CD4-positive, alpha-beta memory T cell (primary cell): ENCODE measurements at regions not wholly inside any gene's neighbourhood (a gene's known extent, or its start where the extent isn't known, plus 50 kb on each side); places are given as distances from the start of the nearest gene placed in this dataset.

Source experiments
- CTCF ChIA-PET: fragments of 350-600 bp; sonication (Branson Sonifier 250); formaldehyde crosslinking; loops from one replicate; lab custom pipeline; 2021; ENCODE audit warnings: inconsistent platforms; ENCODE audit not compliant: partially characterized antibody; lab: Charles Lee
- POLR2A ChIA-PET: fragments of 350-600 bp; sonication (Branson Sonifier 250); formaldehyde crosslinking; loops from one replicate; lab custom pipeline; 2021; ENCODE audit not compliant: partially characterized antibody; lab: Charles Lee
- DNase-seq, 5 donors: peaks; one replicate each; pipeline versions ENCODE4 v3.0.0 to v3.0.0-alpha.2; 2020 to 2022; ENCODE audit warnings: mixed read lengths in 1 of 5
- H3K27ac ChIP-seq: one replicate; pipeline ENCODE4 v1.7.0; 2013; ENCODE audit warnings: low read depth, low read length
- H3K27me3 ChIP-seq: 2 replicates; pipeline ENCODE4 v1.7.0; 2013; ENCODE audit warnings: mild to moderate bottlenecking, low read length, moderate library complexity; ENCODE audit not compliant: insufficient read depth
- H3K36me3 ChIP-seq: 2 replicates; pipeline ENCODE4 v1.7.0; 2013; ENCODE audit warnings: mild to moderate bottlenecking, low read length, moderate library complexity; ENCODE audit not compliant: insufficient read depth
- H3K4me1 ChIP-seq: 2 replicates; pipeline ENCODE4 v1.7.0; 2013; ENCODE audit warnings: mild to moderate bottlenecking, low read length, moderate library complexity; ENCODE audit not compliant: insufficient read depth
- H3K4me3 ChIP-seq, 2 donors: one replicate each; pipeline ENCODE4 v1.7.0; 2013; ENCODE audit warnings: low read length in 2 of 2, mild to moderate bottlenecking in 1 of 2
- H3K9me3 ChIP-seq, 2 donors: one replicate each; pipeline ENCODE4 v1.7.0; 2013; ENCODE audit warnings: low read length in 2 of 2, control low read depth in 1 of 2; ENCODE audit not compliant: control insufficient read depth in 1 of 2
- H3K27ac Mint-ChIP-seq, 7 donors: one replicate each; pipeline ENCODE4 v1.8.0; 2020 to 2021; ENCODE audit warnings: mixed read lengths in 7 of 7, mild to moderate bottlenecking in 6 of 7, inconsistent platforms in 3 of 7, moderate library complexity in 3 of 7
- H3K27me3 Mint-ChIP-seq, 2 donors: one replicate each; pipeline ENCODE4 v1.8.0; 2020 to 2021; ENCODE audit warnings: mixed read lengths in 2 of 2
- H3K36me3 Mint-ChIP-seq, 2 donors: one replicate each; pipeline ENCODE4 v1.8.0; 2020 to 2021; ENCODE audit warnings: mixed read lengths in 2 of 2, inconsistent platforms in 1 of 2, mild to moderate bottlenecking in 1 of 2
- H3K4me1 Mint-ChIP-seq, 4 donors: one replicate each; pipeline ENCODE4 v1.8.0; 2020 to 2021; ENCODE audit warnings: mixed read lengths in 4 of 4, mild to moderate bottlenecking in 1 of 4
- H3K4me3 Mint-ChIP-seq, 8 donors: one replicate each; pipeline ENCODE4 v1.8.0; 2020 to 2021; ENCODE audit warnings: mixed read lengths in 8 of 8, mild to moderate bottlenecking in 7 of 8, moderate library complexity in 6 of 8, inconsistent platforms in 3 of 8
- H3K9me3 Mint-ChIP-seq, 8 donors: one replicate each; pipeline ENCODE4 v1.8.0; 2020 to 2021; ENCODE audit warnings: mixed read lengths in 8 of 8, mild to moderate bottlenecking in 5 of 8, inconsistent platforms in 3 of 8, moderate library complexity in 1 of 8
- intact Hi-C: fragments of 100-400 bp; cut with micrococcal nuclease; formaldehyde crosslinking; loops from one replicate; pipeline ENCODE4 v1.15.1; 2023

DNA sequence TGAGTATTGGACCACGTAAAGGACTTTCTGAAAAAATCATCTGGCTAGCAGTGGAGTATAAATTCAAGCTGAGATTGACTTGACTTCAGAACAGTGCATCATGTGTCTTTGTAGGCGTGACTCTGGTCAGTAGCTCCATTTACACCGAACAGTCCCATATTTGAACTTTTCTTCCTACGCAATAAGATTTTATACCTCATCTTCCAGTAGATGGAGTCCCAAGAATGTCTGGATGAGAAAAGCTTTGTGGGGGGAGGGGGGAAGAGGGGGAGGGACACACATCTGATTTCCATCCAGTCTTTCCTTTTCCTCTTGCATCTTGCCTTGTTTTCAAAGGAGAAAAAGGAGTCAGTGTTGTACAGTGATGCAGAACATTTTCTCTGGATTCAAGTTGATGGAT is 241.0 kb downstream of the EMP1 start:
- CTCF ChIA-PET = no interaction called here

DNA sequence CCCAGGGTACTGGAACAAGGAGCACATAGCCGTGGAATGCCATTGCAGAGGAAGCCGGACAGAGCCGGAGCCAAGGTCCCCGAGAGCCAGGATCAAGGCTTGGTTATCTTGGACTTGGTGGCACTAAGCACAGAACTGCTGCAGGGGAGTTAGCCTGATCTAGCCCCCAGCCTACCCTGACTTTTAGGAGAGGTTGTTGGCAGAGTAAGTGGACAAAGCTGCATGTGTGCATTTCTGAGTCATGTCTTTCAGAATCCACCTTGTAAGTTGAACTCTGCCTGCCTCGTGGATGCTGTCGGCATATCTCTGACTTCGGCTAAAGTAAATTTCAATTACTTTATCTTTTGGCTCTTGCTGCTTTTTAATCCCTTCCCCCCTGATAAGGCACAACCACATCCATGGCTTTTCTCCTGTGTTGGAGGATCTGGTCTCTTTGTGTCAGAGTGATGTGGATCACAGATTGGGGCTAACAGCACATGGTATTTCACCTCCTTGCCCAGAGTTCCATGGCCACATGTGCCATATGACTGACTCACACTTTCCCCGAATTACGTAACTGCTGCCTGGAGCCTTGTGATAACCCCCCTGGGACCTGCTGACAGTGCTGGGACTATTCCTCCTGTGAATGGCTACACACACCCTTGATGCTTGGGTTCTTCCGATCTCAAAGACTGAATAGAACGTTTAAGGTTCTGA is 240.3 kb downstream of the EMP1 start:
- peaks cover 0 to 5% of the 10 kb centered on the region in 2 donors for H3K27me3 Mint-ChIP-seq
- no peak overlapping the region for H3K27ac ChIP-seq
- no peaks in the 10 kb centered on the region for H3K4me1 Mint-ChIP-seq
- H3K4me3 Mint-ChIP-seq = no peak overlapping the region
- H3K4me3 ChIP-seq = no peak overlapping the region
- H3K9me3 Mint-ChIP-seq = no peaks in the 10 kb centered on the region
- ChIA-PET POLR2A (no interaction called here), CTCF (no interaction called here)
- no peaks in the 10 kb centered on the region for H3K36me3 ChIP-seq
- no peaks in the 10 kb centered on the region for H3K9me3 ChIP-seq
- intact Hi-C loops = no loop called here
- H3K4me1 ChIP-seq = no peaks in the 10 kb centered on the region
- H3K27ac Mint-ChIP-seq = no peak overlapping the region
- no peaks in the 10 kb centered on the region for H3K36me3 Mint-ChIP-seq
- DNase-seq = no peak
- H3K27me3 ChIP-seq = no peaks in the 10 kb centered on the region

More for the DNA sequence above, 241.0 kb downstream of the EMP1 start:
- DNase-seq = no peak
- Histone ChIP-seq H3K4me1 (no peaks in the 10 kb centered on the region), H3K4me3 (no peak overlapping the region), H3K36me3 (no peaks in the 10 kb centered on the region), H3K27ac (no peak overlapping the region), H3K27me3 (no peaks in the 10 kb centered on the region), H3K9me3 (no peaks in the 10 kb centered on the region)
- H3K36me3 Mint-ChIP-seq = no peaks in the 10 kb centered on the region
- no peak overlapping the region for H3K4me3 Mint-ChIP-seq
- POLR2A ChIA-PET = no interaction called here
- H3K27me3 Mint-ChIP-seq = peaks cover 0 to 5% of the 10 kb centered on the region in 2 donors
- H3K27ac Mint-ChIP-seq = no peak overlapping the region
- H3K4me1 Mint-ChIP-seq = no peaks in the 10 kb centered on the region
- intact Hi-C loops = no loop called here
- no peaks in the 10 kb centered on the region for H3K9me3 Mint-ChIP-seq

GRCh38 chr12:13436182-13436581 is 239.7 kb downstream of the EMP1 start:
- POLR2A ChIA-PET = no interaction called here
- Mint-ChIP-seq H3K27ac (no peak overlapping the region), H3K27me3 (peaks cover 0 to 5% of the 10 kb centered on the region in 2 donors), H3K4me1 (no peaks in the 10 kb centered on the region), H3K9me3 (no peaks in the 10 kb centered on the region), H3K4me3 (no peak overlapping the region), H3K36me3 (no peaks in the 10 kb centered on the region)
- H3K36me3 ChIP-seq = no peaks in the 10 kb centered on the region
- H3K27ac ChIP-seq = no peak overlapping the region
- no peaks in the 10 kb centered on the region for H3K27me3 ChIP-seq
- H3K4me3 ChIP-seq = no peak overlapping the region
- no peak for DNase-seq
- CTCF ChIA-PET = no interaction called here
- no peaks in the 10 kb centered on the region for H3K9me3 ChIP-seq
- H3K4me1 ChIP-seq = no peaks in the 10 kb centered on the region
- intact Hi-C loops = no loop called here

DNA sequence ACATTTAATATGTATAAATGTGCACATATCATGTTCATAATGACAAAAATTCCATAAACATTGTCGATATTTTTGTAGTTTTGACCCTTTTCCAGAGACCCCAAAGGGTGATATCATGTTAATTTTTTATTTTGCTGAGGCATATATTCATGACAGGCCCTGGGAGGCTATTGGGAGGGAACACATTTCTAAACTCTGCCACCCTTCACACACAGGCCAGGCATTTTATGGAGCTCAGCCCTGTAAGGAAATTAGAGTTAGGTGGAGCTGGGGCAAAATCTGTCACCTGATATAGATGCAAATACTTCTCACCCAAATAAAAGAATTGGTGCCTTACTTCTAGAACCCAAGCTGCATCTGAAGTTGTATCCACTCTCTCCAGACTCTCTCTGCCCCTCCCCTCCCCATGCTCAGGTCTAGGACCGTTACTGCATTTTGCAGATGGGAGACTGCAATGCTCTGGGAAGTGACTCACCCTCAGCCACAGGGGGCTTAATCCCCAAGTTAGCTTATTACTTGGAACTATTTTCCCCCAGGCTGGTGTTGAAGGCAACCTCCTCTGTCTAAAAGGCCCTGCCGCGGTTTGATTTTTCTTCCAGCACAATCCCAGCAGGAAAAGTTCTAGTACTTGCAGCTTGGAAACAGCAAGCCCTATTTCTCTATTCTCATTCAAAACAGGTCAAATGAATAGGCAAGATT is 238.9 kb downstream of the EMP1 start:
- H3K4me1 Mint-ChIP-seq = no peaks in the 10 kb centered on the region
- no peaks in the 10 kb centered on the region for H3K4me1 ChIP-seq
- intact Hi-C loops = no loop called here
- H3K27me3 Mint-ChIP-seq = peaks cover 0 to 5% of the 10 kb centered on the region in 2 donors
- no peak for DNase-seq
- no peaks in the 10 kb centered on the region for H3K36me3 ChIP-seq
- no peak overlapping the region for H3K27ac ChIP-seq
- no peaks in the 10 kb centered on the region for H3K9me3 ChIP-seq
- H3K27me3 ChIP-seq = no peaks in the 10 kb centered on the region
- CTCF ChIA-PET = no interaction called here
- H3K36me3 Mint-ChIP-seq = no peaks in the 10 kb centered on the region
- no peak overlapping the region for H3K4me3 ChIP-seq
- no peaks in the 10 kb centered on the region for H3K9me3 Mint-ChIP-seq
- POLR2A ChIA-PET = no interaction called here
- no peak overlapping the region for H3K27ac Mint-ChIP-seq
- H3K4me3 Mint-ChIP-seq = no peak overlapping the region

DNA sequence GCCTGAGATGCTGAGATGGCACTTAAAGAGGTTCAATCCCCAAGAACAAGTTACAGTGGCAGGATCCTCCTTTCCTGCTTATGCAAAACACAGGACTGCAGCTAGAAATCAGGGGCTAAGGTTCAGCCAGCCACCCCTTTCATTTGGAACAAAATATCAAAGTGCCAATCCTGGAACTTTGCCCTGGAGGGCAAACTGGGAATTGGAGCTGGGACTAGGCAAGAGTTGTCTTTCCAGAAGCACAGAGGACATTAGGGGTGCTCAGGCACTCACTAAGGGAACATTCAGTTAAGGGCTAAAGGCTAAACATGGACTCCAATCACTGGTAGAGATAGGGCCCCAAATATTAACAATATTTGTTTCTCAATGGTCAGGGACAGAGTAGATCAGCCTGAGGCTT is 237.2 kb downstream of the EMP1 start:
- no peak overlapping the region for H3K4me3 Mint-ChIP-seq
- peaks cover 2 to 5% of the 10 kb centered on the region in 2 donors for H3K27me3 Mint-ChIP-seq
- H3K36me3 Mint-ChIP-seq = no peaks in the 10 kb centered on the region
- H3K4me1 ChIP-seq = no peaks in the 10 kb centered on the region
- POLR2A ChIA-PET = no interaction called here
- no peak overlapping the region for H3K27ac Mint-ChIP-seq
- intact Hi-C loops = no loop called here
- H3K9me3 ChIP-seq = no peaks in the 10 kb centered on the region
- peaks cover 0 to 2% (median 0%) of the 10 kb centered on the region in 8 donors for H3K9me3 Mint-ChIP-seq
- DNase-seq = no peak
- no peaks in the 10 kb centered on the region for H3K4me1 Mint-ChIP-seq
- no peak overlapping the region for H3K4me3 ChIP-seq
- no peak overlapping the region for H3K27ac ChIP-seq
- CTCF ChIA-PET = no interaction called here
- no peaks in the 10 kb centered on the region for H3K36me3 ChIP-seq
- H3K27me3 ChIP-seq = no peaks in the 10 kb centered on the region

- H3K4me1 Mint-ChIP-seq = no peaks in the 10 kb centered on the region
- intact Hi-C loops = no loop called here
- no peaks in the 10 kb centered on the region for H3K4me1 ChIP-seq
- H3K27ac ChIP-seq = no peak overlapping the region
- H3K36me3 ChIP-seq = no peaks in the 10 kb centered on the region
- H3K9me3 Mint-ChIP-seq = peaks cover 0 to 7% (median 0%) of the 10 kb centered on the region in 8 donors
- ChIA-PET CTCF (no interaction called here), POLR2A (no interaction called here)
- no peaks in the 10 kb centered on the region for H3K27me3 ChIP-seq
- peaks cover 0 to 2% of the 10 kb centered on the region in 2 donors for H3K27me3 Mint-ChIP-seq
- DNase-seq = no peak
- no peaks in the 10 kb centered on the region for H3K36me3 Mint-ChIP-seq
- H3K27ac Mint-ChIP-seq = no peak overlapping the region
- H3K4me3 ChIP-seq = no peak overlapping the region
- H3K9me3 ChIP-seq = no peaks in the 10 kb centered on the region
- no peak overlapping the region for H3K4me3 Mint-ChIP-seq
Observed at GRCh38 chr12:13431041-13431440, 234.5 kb downstream of the EMP1 start.

GRCh38 chr12:13428538-13429265 is 232.2 kb downstream of the EMP1 start:
- DNase-seq = no peak
- no peak overlapping the region for H3K4me3 Mint-ChIP-seq
- no peaks in the 10 kb centered on the region for H3K36me3 ChIP-seq
- H3K27me3 ChIP-seq = no peaks in the 10 kb centered on the region
- ChIA-PET POLR2A (no interaction called here), CTCF (no interaction called here)
- no peaks in the 10 kb centered on the region for H3K9me3 ChIP-seq
- no peaks in the 10 kb centered on the region for H3K4me1 ChIP-seq
- H3K36me3 Mint-ChIP-seq = no peaks in the 10 kb centered on the region
- no peaks in the 10 kb centered on the region for H3K4me1 Mint-ChIP-seq
- intact Hi-C loops = no loop called here
- H3K27ac Mint-ChIP-seq = no peak overlapping the region
- no peak overlapping the region for H3K4me3 ChIP-seq
- peaks cover 0 to 9% (median 0%) of the 10 kb centered on the region in 8 donors for H3K9me3 Mint-ChIP-seq
- no peak overlapping the region for H3K27ac ChIP-seq
- peaks cover 0 to 4% of the 10 kb centered on the region in 2 donors for H3K27me3 Mint-ChIP-seq
